ENCODE measurements at regions not wholly inside any gene's neighbourhood (a gene's known extent, or its start where the extent isn't known, plus 50 kb on each side); places are given as distances from the start of the nearest gene placed in this dataset.

DNA sequence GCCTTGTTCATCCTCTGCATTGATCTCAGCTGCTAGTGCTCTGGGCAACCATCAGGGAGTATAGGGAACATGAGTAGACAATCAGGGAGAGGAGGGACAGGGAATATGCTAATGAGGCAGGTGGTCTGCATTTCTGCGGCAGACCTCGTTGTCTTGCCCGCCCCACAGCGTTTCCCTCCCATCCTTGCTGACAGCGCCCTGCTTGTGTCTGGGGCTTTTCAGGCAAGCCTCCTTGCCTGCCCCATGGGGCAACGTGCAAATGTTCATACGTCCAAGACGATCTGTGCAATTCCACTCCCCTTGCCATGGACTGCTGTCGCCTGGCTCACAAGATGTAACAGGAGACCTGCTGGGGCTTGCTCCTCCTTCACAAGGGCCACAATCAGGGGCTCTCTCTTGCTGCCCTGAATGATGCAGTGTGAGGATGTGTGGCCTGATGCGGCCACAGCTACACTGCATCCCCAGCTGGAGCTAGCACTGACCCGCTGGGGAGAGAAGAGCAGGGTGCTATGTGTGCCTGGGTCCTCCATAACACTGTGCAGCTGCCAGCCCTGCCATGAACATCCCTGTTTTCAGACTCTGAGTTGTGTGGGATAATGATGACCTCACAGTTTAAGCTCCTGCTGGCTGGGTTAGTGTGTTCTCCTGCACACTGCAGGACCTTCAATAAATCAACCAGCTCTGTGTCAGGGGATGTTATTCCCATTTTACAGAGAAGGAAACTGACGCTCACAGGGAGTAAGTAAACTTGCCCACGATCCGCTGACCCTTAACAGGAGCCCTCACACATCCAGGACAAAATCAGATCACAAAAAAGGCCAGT lies 211.3 kb downstream of the KLF13 start:
- TF ChIP-seq, protein P1, sequence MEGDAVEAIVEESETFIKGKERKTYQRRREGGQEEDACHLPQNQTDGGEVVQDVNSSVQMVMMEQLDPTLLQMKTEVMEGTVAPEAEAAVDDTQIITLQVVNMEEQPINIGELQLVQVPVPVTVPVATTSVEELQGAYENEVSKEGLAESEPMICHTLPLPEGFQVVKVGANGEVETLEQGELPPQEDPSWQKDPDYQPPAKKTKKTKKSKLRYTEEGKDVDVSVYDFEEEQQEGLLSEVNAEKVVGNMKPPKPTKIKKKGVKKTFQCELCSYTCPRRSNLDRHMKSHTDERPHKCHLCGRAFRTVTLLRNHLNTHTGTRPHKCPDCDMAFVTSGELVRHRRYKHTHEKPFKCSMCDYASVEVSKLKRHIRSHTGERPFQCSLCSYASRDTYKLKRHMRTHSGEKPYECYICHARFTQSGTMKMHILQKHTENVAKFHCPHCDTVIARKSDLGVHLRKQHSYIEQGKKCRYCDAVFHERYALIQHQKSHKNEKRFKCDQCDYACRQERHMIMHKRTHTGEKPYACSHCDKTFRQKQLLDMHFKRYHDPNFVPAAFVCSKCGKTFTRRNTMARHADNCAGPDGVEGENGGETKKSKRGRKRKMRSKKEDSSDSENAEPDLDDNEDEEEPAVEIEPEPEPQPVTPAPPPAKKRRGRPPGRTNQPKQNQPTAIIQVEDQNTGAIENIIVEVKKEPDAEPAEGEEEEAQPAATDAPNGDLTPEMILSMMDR (IDR thresholded peaks at IDR 0.05; ENCODE audit: insufficient read depth, low read length, poor library complexity, severe bottlenecking), result no peak
- H3K36me3 ChIP-seq (ENCODE audit: control insufficient read depth, insufficient read depth, low read length), result no peaks in the 10 kb centered on the region
- H3K27me3 ChIP-seq (replicated peaks; ENCODE audit: control insufficient read depth, insufficient read depth, low read length), result peaks cover 2% of the 10 kb centered on the region
- DNase-seq (ENCODE audit: extremely low read depth, insufficient read length), result no peak
- H3K4me3 ChIP-seq (replicated peaks; ENCODE audit: low read depth, low read length), result no peak overlapping the region

DNA sequence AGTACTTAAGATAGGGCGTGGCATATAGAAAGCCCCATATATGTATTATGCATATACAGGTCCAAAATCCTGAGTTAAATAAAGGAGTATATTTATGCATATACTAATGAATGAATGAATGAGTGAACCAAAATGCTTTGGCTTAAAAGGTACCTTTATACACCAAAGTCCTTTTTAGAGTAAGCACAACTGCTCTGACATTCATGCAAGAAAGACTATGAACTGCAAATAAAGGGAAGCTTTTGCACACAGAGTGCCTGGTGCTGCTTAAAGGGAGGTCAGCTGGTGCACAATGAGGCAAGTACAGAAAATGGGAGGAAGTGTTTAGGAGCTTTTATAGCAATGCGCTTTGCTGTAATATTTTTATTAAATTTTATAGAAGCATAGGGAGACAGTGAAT lies 214.0 kb downstream of the KLF13 start:
- H3K4me3 ChIP-seq (replicated peaks; ENCODE audit: low read depth, low read length), result no peak overlapping the region
- TF ChIP-seq, protein P1 (IDR thresholded peaks at IDR 0.05; ENCODE audit: insufficient read depth, low read length, poor library complexity, severe bottlenecking), result no peak
- H3K36me3 ChIP-seq (ENCODE audit: control insufficient read depth, insufficient read depth, low read length), result no peaks in the 10 kb centered on the region
- DNase-seq (ENCODE audit: extremely low read depth, insufficient read length), result no peak
- peaks cover 2% of the 10 kb centered on the region for H3K27me3 ChIP-seq (replicated peaks; ENCODE audit: control insufficient read depth, insufficient read depth, low read length)

DNA sequence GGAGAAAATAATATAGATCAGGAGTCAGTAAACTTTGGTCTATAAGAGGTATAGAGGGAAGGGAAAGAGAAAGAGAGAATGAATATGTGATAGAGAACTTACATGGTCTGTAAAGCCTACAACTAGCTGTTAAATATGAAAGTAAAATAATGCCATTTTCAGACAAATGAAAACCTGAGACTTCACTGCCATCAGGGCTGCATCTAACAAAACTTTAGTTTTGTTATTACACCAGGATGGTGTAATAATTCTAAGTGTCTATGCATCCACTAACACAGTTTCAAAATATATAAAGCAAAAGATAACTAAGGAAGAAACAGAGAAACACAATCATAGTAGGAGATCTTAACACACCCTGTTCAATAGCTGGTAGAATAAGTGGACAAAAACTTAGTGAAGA lies 217.7 kb downstream of the KLF13 start:
- H3K4me3 ChIP-seq (replicated peaks; ENCODE audit: low read depth, low read length), result no peak overlapping the region
- no peaks in the 10 kb centered on the region for H3K27me3 ChIP-seq (replicated peaks; ENCODE audit: control insufficient read depth, insufficient read depth, low read length)
- no peaks in the 10 kb centered on the region for H3K36me3 ChIP-seq (ENCODE audit: control insufficient read depth, insufficient read depth, low read length)
- DNase-seq (ENCODE audit: extremely low read depth, insufficient read length), result no peak
- TF ChIP-seq, protein P1 (IDR thresholded peaks at IDR 0.05; ENCODE audit: insufficient read depth, low read length, poor library complexity, severe bottlenecking), result no peak

DNA sequence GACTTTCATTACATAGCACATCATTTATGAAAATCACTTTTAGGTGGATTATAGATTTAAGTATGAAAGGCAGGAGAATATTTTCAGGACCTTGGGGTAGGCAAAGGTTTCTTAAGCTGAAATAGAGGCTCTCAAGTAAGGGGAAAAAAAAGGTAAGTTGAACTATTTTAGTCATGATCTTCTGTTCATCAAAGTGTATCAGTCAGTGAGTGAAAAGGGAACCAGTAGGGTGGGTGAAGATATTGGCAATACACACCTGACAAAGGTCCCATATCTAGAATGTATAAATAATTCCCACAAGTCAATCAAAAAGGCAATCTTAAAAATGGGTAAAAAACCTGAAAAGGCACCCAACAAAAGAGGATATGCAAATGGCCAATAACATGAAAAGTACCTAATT lies 218.6 kb downstream of the KLF13 start:
- DNase-seq (ENCODE audit: extremely low read depth, insufficient read length), result no peak
- H3K27me3 ChIP-seq (replicated peaks; ENCODE audit: control insufficient read depth, insufficient read depth, low read length), result no peaks in the 10 kb centered on the region
- TF ChIP-seq, protein P1 (IDR thresholded peaks at IDR 0.05; ENCODE audit: insufficient read depth, low read length, poor library complexity, severe bottlenecking), result no peak
- H3K36me3 ChIP-seq (ENCODE audit: control insufficient read depth, insufficient read depth, low read length), result no peaks in the 10 kb centered on the region
- no peak overlapping the region for H3K4me3 ChIP-seq (replicated peaks; ENCODE audit: low read depth, low read length)

DNA sequence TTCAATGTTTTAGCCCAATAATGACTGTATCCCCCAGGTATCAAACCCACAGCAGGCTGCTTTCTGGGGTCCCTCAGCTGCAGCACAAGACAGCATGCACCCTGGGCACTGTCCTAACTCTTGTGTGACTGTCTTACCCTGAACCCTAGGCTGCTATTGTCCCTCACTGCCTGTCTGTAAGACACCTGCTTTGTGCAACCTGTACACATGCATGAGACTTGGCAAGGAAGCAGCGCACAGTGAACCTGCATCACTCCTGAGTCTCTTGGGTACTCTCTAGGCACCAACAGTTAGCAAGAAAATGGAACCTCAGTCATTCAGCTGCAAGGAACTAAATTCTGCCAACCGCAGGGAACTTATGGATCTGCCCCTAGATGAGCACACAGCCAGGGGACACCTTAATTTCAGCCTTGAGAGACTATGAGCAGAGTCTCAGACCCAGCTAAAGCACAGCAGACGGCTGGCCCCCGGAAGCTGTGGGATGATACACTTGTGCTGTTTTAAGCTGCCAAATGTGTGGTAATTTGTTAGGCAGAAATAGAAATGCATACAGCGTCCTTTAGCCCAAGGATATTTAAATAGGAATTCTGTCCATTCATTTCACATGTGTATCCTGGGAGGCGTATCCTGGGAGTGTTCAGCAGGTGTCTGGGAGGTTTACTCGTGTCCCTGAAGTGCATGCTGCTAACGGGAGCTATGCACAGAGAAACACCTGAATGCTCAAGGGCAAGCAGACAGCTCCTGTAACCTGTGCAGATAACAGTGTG lies 223.8 kb downstream of the KLF13 start:
- Histone ChIP-seq H3K4me3 (replicated peaks; ENCODE audit: low read depth, low read length) (no peak overlapping the region), H3K27me3 (replicated peaks; ENCODE audit: control insufficient read depth, insufficient read depth, low read length) (no peaks in the 10 kb centered on the region), H3K36me3 (ENCODE audit: control insufficient read depth, insufficient read depth, low read length) (no peaks in the 10 kb centered on the region)
- TF ChIP-seq, protein P1 (IDR thresholded peaks at IDR 0.05; ENCODE audit: insufficient read depth, low read length, poor library complexity, severe bottlenecking), result no peak
- DNase-seq (ENCODE audit: extremely low read depth, insufficient read length), result no peak
